ENCODE measurements at regions not wholly inside any gene's neighbourhood (a gene's known extent, or its start where the extent isn't known, plus 50 kb on each side); places are given as distances from the start of the nearest gene placed in this dataset.

GRCh38 chr1:98251497-98251896 lies 330.7 kb upstream of the DPYD start:
- no peak for TF ChIP-seq CTCF (IDR thresholded peaks at IDR 0.05; ENCODE audit: low read depth, low read length)
- H3K4me3 ChIP-seq (ENCODE audit: low read depth, low read length), result no peak overlapping the region

GRCh38 chr1:98232678-98233077 lies 311.8 kb upstream of the DPYD start:
- no peak for TF ChIP-seq CTCF (IDR thresholded peaks at IDR 0.05; ENCODE audit: low read depth, low read length)
- no peak overlapping the region for H3K4me3 ChIP-seq (ENCODE audit: low read depth, low read length)

DNA sequence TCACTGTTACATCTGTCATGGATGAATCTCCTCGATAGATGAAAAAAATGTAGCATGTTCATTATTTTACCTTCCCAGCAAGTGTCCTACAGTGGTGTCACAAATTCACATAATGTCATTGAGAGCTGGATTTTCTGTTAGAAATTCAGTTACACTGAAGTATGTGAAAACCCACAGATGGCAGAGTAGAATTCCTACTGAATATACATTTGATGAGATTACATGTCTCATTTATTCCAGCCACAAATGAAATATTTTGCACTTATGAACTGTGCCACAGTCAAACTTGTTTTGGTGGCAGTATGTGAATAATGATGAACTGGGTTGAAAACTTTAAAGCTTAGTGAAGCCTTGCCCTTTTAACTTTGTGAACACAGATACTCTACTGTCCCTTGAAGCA lies 301.9 kb upstream of the DPYD start:
- H3K4me3 ChIP-seq (ENCODE audit: low read depth, low read length), result no peak overlapping the region

GRCh38 chr1:98221923-98222322 lies 301.1 kb upstream of the DPYD start:
- TF ChIP-seq CTCF (IDR thresholded peaks at IDR 0.05; ENCODE audit: low read depth, low read length), result no peak
- no peak overlapping the region for H3K4me3 ChIP-seq (ENCODE audit: low read depth, low read length)

More for the DNA sequence above, 301.9 kb upstream of the DPYD start:
- TF ChIP-seq CTCF (IDR thresholded peaks at IDR 0.05; ENCODE audit: low read depth, low read length), result no peak

GRCh38 chr1:98217601-98218000 lies 296.8 kb upstream of the DPYD start:
- TF ChIP-seq CTCF (IDR thresholded peaks at IDR 0.05; ENCODE audit: low read depth, low read length), result no peak
- no peak overlapping the region for H3K4me3 ChIP-seq (ENCODE audit: low read depth, low read length)

- TF ChIP-seq CTCF (IDR thresholded peaks at IDR 0.05; ENCODE audit: low read depth, low read length), result no peak
- H3K4me3 ChIP-seq (ENCODE audit: low read depth, low read length), result no peak overlapping the region
Observed at GRCh38 chr1:98216304-98216703, 295.5 kb upstream of the DPYD start.

GRCh38 chr1:98211271-98211845 lies 290.5 kb upstream of the DPYD start:
- no peak for TF ChIP-seq CTCF (IDR thresholded peaks at IDR 0.05; ENCODE audit: low read depth, low read length)

More at GRCh38 chr1:98211271-98211845, 290.5 kb upstream of the DPYD start:
- peak overlapping the region; percentile 39 for H3K4me3 ChIP-seq (ENCODE audit: low read depth, low read length)

All from WI38 (cell line).